IMR-90 (cell line): ENCODE measurements at regions not wholly inside any gene's neighbourhood (a gene's known extent, or its start where the extent isn't known, plus 50 kb on each side); places are given as distances from the start of the nearest gene placed in this dataset.
"Not testable (repeated sequence)": the region's sequence is repeated elsewhere in the genome, so short reads cannot be mapped to it uniquely, and the experiment has no call there.

Source experiments
- ATAC-seq: fragments of 200-7000 bp; cut with Tn5 transposase; 2 replicates; pipeline ENCODE4 v1.9.1; 2020; ENCODE audit warnings: low read depth, mild to moderate bottlenecking, moderate library complexity
- BruUV-seq: library from RNA; stranded (reverse); fragments of 400-500 nt; replicated peaks from 2 replicates; lab custom pipeline; 2021; lab: Mats Ljungman, UMichigan
- CTCF ChIA-PET: fragments of 300-600 bp; formaldehyde crosslinking; extraction: SDS; loops from one replicate; lab custom pipeline; 2021; ENCODE audit warnings: antibody characterized with exemption; lab: Yijun Ruan, JAX
- POLR2A ChIA-PET: fragments of 300-600 bp; sonication (Branson Sonifier 250); formaldehyde crosslinking; loops from one replicate; lab custom pipeline; 2022; ENCODE audit warnings: antibody characterized with exemption; ENCODE audit not compliant: unreplicated experiment; lab: Charles Lee
- DNase-seq: peaks from one replicate; pipeline ENCODE4 v3.0.0; 2013
- H2AFZ ChIP-seq: replicated peaks from 2 replicates; pipeline ENCODE3; 2013; ENCODE audit warnings: low read length, mild to moderate bottlenecking; ENCODE audit not compliant: poor library complexity
- H2AK5ac ChIP-seq: 2 replicates; pipeline ENCODE4 v1.6.1; 2013; ENCODE audit warnings: low read depth, low read length, inconsistent platforms
- H2AK9ac ChIP-seq: replicated peaks from 2 replicates; pipeline ENCODE3; 2013; ENCODE audit warnings: mild to moderate bottlenecking, low read depth, low read length, moderate library complexity; ENCODE audit not compliant: poor library complexity
- H2BK120ac ChIP-seq: 2 replicates; pipeline ENCODE4 v1.6.1; 2013; ENCODE audit warnings: low read depth, low read length, inconsistent platforms
- H2BK15ac ChIP-seq: 3 replicates; pipeline ENCODE4 v1.6.1; 2013; ENCODE audit warnings: low read depth, low read length, inconsistent platforms
- H2BK20ac ChIP-seq: 2 replicates; pipeline ENCODE4 v1.6.1; 2013; ENCODE audit warnings: low read depth, mild to moderate bottlenecking, inconsistent platforms, low read length, moderate library complexity
- H2BK5ac ChIP-seq: 2 replicates; pipeline ENCODE4 v1.6.1; 2013; ENCODE audit warnings: mild to moderate bottlenecking, low read depth, low read length, inconsistent platforms; ENCODE audit not compliant: poor library complexity, severe bottlenecking
- H3K14ac ChIP-seq: replicated peaks from 2 replicates; pipeline ENCODE4 v1.6.1; 2013; ENCODE audit warnings: low read depth, low read length, inconsistent platforms
- H3K18ac ChIP-seq: 2 replicates; pipeline ENCODE4 v1.6.1; 2013; ENCODE audit warnings: low read depth, low read length, control low read depth
- H3K23ac ChIP-seq: 2 replicates; pipeline ENCODE4 v1.6.1; 2013; ENCODE audit warnings: low read depth, low read length, inconsistent platforms
- H3K27ac ChIP-seq: 2 replicates; pipeline ENCODE4 v1.5.1; 2013; ENCODE audit warnings: mild to moderate bottlenecking, control low read depth, low read length; ENCODE audit not compliant: insufficient read depth
- H3K27me3 ChIP-seq: 2 replicates; pipeline ENCODE4 v1.6.1; 2013; ENCODE audit warnings: low read length; ENCODE audit not compliant: control insufficient read depth, insufficient read depth
- H3K36me3 ChIP-seq: 2 replicates; pipeline ENCODE4 v1.6.1; 2013; ENCODE audit warnings: low read length, mixed read lengths; ENCODE audit not compliant: control insufficient read depth, insufficient read depth
- H3K4ac ChIP-seq: 2 replicates; pipeline ENCODE4 v1.6.1; 2013; ENCODE audit warnings: low read depth, low read length, inconsistent platforms
- H3K4me1 ChIP-seq: 2 replicates; pipeline ENCODE4 v1.6.1; 2013; ENCODE audit warnings: low read length, mixed read lengths; ENCODE audit not compliant: control insufficient read depth, insufficient read depth
- H3K4me2 ChIP-seq: 2 replicates; pipeline ENCODE4 v1.6.1; 2013; ENCODE audit warnings: low read depth, mild to moderate bottlenecking, control low read depth, low read length, moderate library complexity
- H3K4me3 ChIP-seq: 2 replicates; pipeline ENCODE4 v1.5.1; 2013; ENCODE audit warnings: low read depth, mild to moderate bottlenecking, control low read depth, low read length, moderate library complexity; ENCODE audit not compliant: insufficient read depth
- H3K56ac ChIP-seq: 2 replicates; pipeline ENCODE4 v1.6.1; 2013; ENCODE audit warnings: low read length, inconsistent platforms; ENCODE audit not compliant: insufficient read depth; ENCODE audit errors: extremely low read depth
- H3K79me1 ChIP-seq, 2 experiments: 2 replicates each; pipeline ENCODE4 v1.6.1; 2013; ENCODE audit warnings: low read length in 2 of 2, inconsistent platforms in 1 of 2, low read depth in 1 of 2
- H3K9ac ChIP-seq: 2 replicates; pipeline ENCODE4 v1.6.1; 2013; ENCODE audit warnings: low read depth, low read length, control low read depth
- H3K9me1 ChIP-seq: 2 replicates; pipeline ENCODE4 v1.6.1; 2013; ENCODE audit warnings: low read length, inconsistent platforms; ENCODE audit not compliant: insufficient read depth
- H3K9me3 ChIP-seq: 2 replicates; pipeline ENCODE4 v1.6.1; 2013; ENCODE audit warnings: low read length; ENCODE audit not compliant: control insufficient read depth, insufficient read depth
- H4K20me1 ChIP-seq: 2 replicates; pipeline ENCODE4 v1.6.1; 2013; ENCODE audit warnings: low read length, inconsistent platforms; ENCODE audit not compliant: insufficient read depth
- H4K5ac ChIP-seq: 2 replicates; pipeline ENCODE4 v1.6.1; 2013; ENCODE audit warnings: mild to moderate bottlenecking, low read depth, low read length, control low read depth
- H4K8ac ChIP-seq, 2 experiments: 2 replicates each; pipeline ENCODE4 v1.6.1; 2013; ENCODE audit warnings: low read depth in 2 of 2, low read length in 2 of 2, control low read depth in 1 of 2, inconsistent platforms in 1 of 2
- H4K91ac ChIP-seq: 2 replicates; pipeline ENCODE4 v1.6.1; 2013; ENCODE audit warnings: low read depth, low read length, inconsistent platforms; ENCODE audit not compliant: insufficient read depth
- FOS ChIP-seq: fragments of 150-350 bp; IDR thresholded peaks from 2 replicates; pipeline ENCODE4 v1.6.1; 2016; ENCODE audit warnings: low read depth, low read length
- WGBS, 2 experiments: methylation state at CpG; one replicate each; pipeline versions ENCODE4 v1.1.5 to v1.1.7; 2013; ENCODE audit warnings: missing lambda C conversion rate in 2 of 2; ENCODE audit not compliant: insufficient read length in 1 of 2; ENCODE audit errors: extremely low coverage in 2 of 2; 5-methylcytosine and 5-hydroxymethylcytosine counted together
- dilution Hi-C: fragments of 300-500 bp; cut with HindIII; formaldehyde crosslinking; loops from one replicate; pipeline ENCODE4 v1.14.3; 2018; ENCODE audit warnings: low sequenced_read_pairs; ENCODE audit not compliant: unreplicated experiment
- in situ Hi-C: fragments of 300-500 bp; cut with MboI; formaldehyde crosslinking; loops from 3 replicates; pipeline ENCODE4 v1.14.3; 2019; ENCODE audit warnings: low sequenced_read_pairs, inconsistent platforms, mixed read lengths
- intact Hi-C: fragments of 100-400 bp; cut with micrococcal nuclease; formaldehyde crosslinking; loops from 2 replicates; pipeline ENCODE4 v1.10.0; 2022

DNA sequence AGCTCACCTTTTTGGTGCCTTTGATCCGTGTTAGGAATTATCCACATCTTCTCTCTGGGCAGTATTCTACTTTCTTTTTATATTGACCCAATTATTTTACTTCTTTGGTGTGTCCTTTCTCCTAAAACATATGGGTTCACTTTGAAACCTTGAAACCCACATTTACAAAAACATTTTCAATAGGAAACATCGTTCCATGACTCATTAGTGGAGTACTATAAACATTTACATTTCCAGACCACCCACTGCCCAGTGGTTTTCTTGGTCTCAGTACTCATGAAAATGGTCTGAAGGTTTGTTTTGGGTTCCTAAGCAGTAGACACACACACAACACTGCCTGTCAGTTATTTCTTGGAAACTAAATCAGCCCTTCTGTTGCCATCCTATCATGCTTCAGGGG is 111.7 kb upstream of the LPCAT1 start:
- H2BK5ac ChIP-seq, H3K56ac ChIP-seq, POLR2A ChIA-PET, H2AK9ac ChIP-seq, H2BK20ac ChIP-seq, dilution Hi-C loops, H2BK120ac ChIP-seq, H3K36me3 ChIP-seq, H3K4ac ChIP-seq, H3K9me1 ChIP-seq, H3K14ac ChIP-seq, H3K27ac ChIP-seq, H4K8ac ChIP-seq, BruUV-seq, H2AK5ac ChIP-seq, intact Hi-C loops, H3K18ac ChIP-seq, H3K4me1 ChIP-seq, H3K23ac ChIP-seq, H3K9me3 ChIP-seq, H2BK15ac ChIP-seq, H3K4me3 ChIP-seq, H3K9ac ChIP-seq, ATAC-seq, H4K91ac ChIP-seq, H4K20me1 ChIP-seq, H3K79me1 ChIP-seq, H4K5ac ChIP-seq, H3K4me2 ChIP-seq, H2AFZ ChIP-seq, CTCF ChIA-PET: not testable (repeated sequence)
- H3K27me3 ChIP-seq, result peaks cover 38% of the 10 kb centered on the region
- DNase-seq, result peak; percentile 59
- in situ Hi-C loops, result loop anchor here (25.0 kb wide), 1 partner anchor 273 kb away; no protein-coding TSS in a partner anchor
- TF ChIP-seq FOS, result peak; percentile 31; the same call in 1 of the 2 replicates
- no CpG with 5 or more reads among the region's 2 CpGs for WGBS, 2 experiments
